Neural progenitor cell (in vitro differentiated cells): ENCODE measurements at regions not wholly inside any gene's neighbourhood (a gene's known extent, or its start where the extent isn't known, plus 50 kb on each side); places are given as distances from the start of the nearest gene placed in this dataset.

Experiments
- DNase-seq: peaks from one replicate; pipeline ENCODE4 v3.0.0-alpha.2; 2016; ENCODE audit warnings: low spot score
- H2AFZ ChIP-seq: fragments of 200-600 bp; sonication (generic); replicated peaks from 2 replicates; pipeline ENCODE4 v1.6.1; 2016; ENCODE audit warnings: antibody characterized with exemption
- H3F3A ChIP-seq: fragments of 200-600 bp; sonication (generic); 2 replicates; pipeline ENCODE4 v1.6.1; 2016; ENCODE audit warnings: antibody characterized with exemption, low read depth
- H3K27ac ChIP-seq: fragments of 200-600 bp; sonication (generic); 2 replicates; pipeline ENCODE4 v1.5.1; 2016; ENCODE audit warnings: mild to moderate bottlenecking
- H3K27me3 ChIP-seq: fragments of 200-600 bp; sonication (generic); 2 replicates; pipeline ENCODE4 v1.6.1; 2016; ENCODE audit warnings: mild to moderate bottlenecking, moderate library complexity
- H3K36me3 ChIP-seq: fragments of 200-600 bp; sonication (generic); 2 replicates; pipeline ENCODE4 v1.5.1; 2016
- H3K4me1 ChIP-seq: fragments of 200-600 bp; sonication (generic); 2 replicates; pipeline ENCODE4 v1.6.1; 2016; ENCODE audit warnings: mixed run types
- H3K4me2 ChIP-seq: fragments of 200-600 bp; sonication (generic); 2 replicates; pipeline ENCODE4 v1.6.1; 2016
- H3K4me3 ChIP-seq: fragments of 200-600 bp; sonication (generic); 2 replicates; pipeline ENCODE4 v1.5.1; 2016
- H3K79me2 ChIP-seq: fragments of 200-600 bp; sonication (generic); 2 replicates; pipeline ENCODE4 v1.6.1; 2016; ENCODE audit warnings: low read depth
- H3K9ac ChIP-seq: fragments of 200-600 bp; sonication (generic); 2 replicates; pipeline ENCODE4 v1.6.1; 2016
- H3K9me3 ChIP-seq: fragments of 200-600 bp; sonication (generic); 2 replicates; pipeline ENCODE4 v1.5.1; 2016; ENCODE audit warnings: low read depth
- H4K20me1 ChIP-seq: fragments of 200-600 bp; sonication (generic); 2 replicates; pipeline ENCODE4 v1.6.1; 2016; ENCODE audit warnings: low read depth
- H3K27ac Mint-ChIP-seq: 3 replicates; pipeline ENCODE4 v1.8.0; 2021; ENCODE audit warnings: mixed read lengths
- H3K27me3 Mint-ChIP-seq: 2 replicates; pipeline ENCODE4 v1.8.0; 2022; ENCODE audit warnings: low read depth, mild to moderate bottlenecking, inconsistent platforms, moderate library complexity, mixed read lengths; ENCODE audit not compliant: insufficient read depth
- H3K36me3 Mint-ChIP-seq: 3 replicates; pipeline ENCODE4 v1.8.0; 2021; ENCODE audit warnings: mixed read lengths
- H3K4me1 Mint-ChIP-seq: 3 replicates; pipeline ENCODE4 v1.8.0; 2021; ENCODE audit warnings: mixed read lengths
- H3K4me3 Mint-ChIP-seq: 3 replicates; pipeline ENCODE4 v1.8.0; 2021; ENCODE audit warnings: mild to moderate bottlenecking, moderate library complexity, mixed read lengths
- H3K9me3 Mint-ChIP-seq: 3 replicates; pipeline ENCODE4 v1.8.0; 2020; ENCODE audit warnings: mixed read lengths
- CTCF ChIP-seq: fragments of 200-600 bp; sonication (generic); IDR thresholded peaks from 2 replicates; pipeline ENCODE4 v1.5.1; 2017; ENCODE audit warnings: antibody characterized with exemption, mild to moderate bottlenecking
- EZH2 ChIP-seq: fragments of 200-600 bp; sonication (generic); IDR thresholded peaks from 2 replicates; pipeline ENCODE4 v1.6.1; 2017; ENCODE audit warnings: antibody characterized with exemption, mild to moderate bottlenecking, moderate library complexity
- EZH2phosphoT487 ChIP-seq: fragments of 200-600 bp; sonication (generic); IDR thresholded peaks from 2 replicates; pipeline ENCODE4 v1.6.1; 2017; ENCODE audit warnings: antibody characterized with exemption

DNA sequence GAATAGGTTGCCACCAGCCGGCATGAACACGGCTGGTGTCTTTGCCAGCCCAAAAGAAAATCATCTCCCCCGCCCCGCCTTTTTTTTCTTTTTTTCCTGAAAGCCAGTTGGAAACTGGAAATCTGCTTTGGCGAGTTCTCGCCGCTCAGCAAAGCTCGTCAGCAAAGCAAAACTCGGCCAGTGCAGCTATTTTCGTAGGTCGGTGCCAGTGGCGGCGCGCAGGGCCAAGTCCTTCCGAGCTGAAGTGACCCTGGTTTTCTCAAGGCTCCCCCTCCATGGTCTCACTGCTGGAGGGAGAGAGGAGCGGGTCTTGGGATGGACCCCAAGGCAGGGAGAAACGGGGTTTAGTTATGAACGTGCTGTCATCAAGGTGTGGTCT is 248.4 kb upstream of the RTL1 start:
- H3K4me3 Mint-ChIP-seq, result no peak overlapping the region
- Histone ChIP-seq H4K20me1 (no peaks in the 10 kb centered on the region), H3K4me2 (no peak overlapping the region), H3K9me3 (no peaks in the 10 kb centered on the region), H3F3A (peaks cover 5% of the 10 kb centered on the region), H3K4me1 (peaks cover 18% of the 10 kb centered on the region), H3K9ac (no peak overlapping the region), H3K36me3 (no peaks in the 10 kb centered on the region), H3K27me3 (no peaks in the 10 kb centered on the region), H3K4me3 (no peak overlapping the region), H3K79me2 (no peaks in the 10 kb centered on the region), H2AFZ (no peak overlapping the region), H3K27ac (no peak overlapping the region)
- peaks cover 14% of the 10 kb centered on the region for H3K4me1 Mint-ChIP-seq
- no peak overlapping the region for H3K27ac Mint-ChIP-seq
- DNase-seq, result no peak
- peaks cover 26% of the 10 kb centered on the region for H3K9me3 Mint-ChIP-seq
- TF ChIP-seq CTCF, result no peak
- TF ChIP-seq EZH2phosphoT487, result no peak
- no peak for TF ChIP-seq EZH2
- H3K36me3 Mint-ChIP-seq, result peaks cover 3% of the 10 kb centered on the region
- H3K27me3 Mint-ChIP-seq, result peaks cover 3% of the 10 kb centered on the region

DNA sequence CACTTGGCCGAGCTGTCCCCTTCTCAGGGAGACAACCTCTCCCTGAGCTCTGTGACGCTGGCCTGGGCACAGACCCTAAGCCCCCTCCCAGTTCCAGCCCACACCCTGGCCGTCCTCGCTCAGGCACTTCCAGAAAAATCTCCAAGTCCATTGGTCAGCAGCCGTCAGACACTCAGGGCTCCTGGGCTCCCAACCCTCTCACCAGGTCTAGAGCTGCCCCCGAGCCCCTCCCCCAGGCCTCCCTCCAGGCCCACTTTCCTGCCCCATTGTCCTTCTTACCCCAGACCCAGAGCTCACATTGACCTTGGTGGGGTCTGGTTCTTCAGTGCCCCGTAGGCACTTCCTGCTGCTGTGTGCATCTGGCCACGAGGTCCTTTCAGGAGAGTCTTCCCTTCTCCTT is 249.3 kb upstream of the RTL1 start:
- H2AFZ ChIP-seq, result no peak overlapping the region
- H3K4me3 Mint-ChIP-seq, result no peak overlapping the region
- H3K79me2 ChIP-seq, result no peaks in the 10 kb centered on the region
- H3K9ac ChIP-seq, result no peak overlapping the region
- H3K4me1 Mint-ChIP-seq, result peaks cover 14% of the 10 kb centered on the region
- H3K9me3 Mint-ChIP-seq, result peaks cover 17% of the 10 kb centered on the region
- H3K9me3 ChIP-seq, result no peaks in the 10 kb centered on the region
- peaks cover 3% of the 10 kb centered on the region for H3K27me3 Mint-ChIP-seq
- no peak for DNase-seq
- H3K4me3 ChIP-seq, result no peak overlapping the region
- H3K4me1 ChIP-seq, result peaks cover 18% of the 10 kb centered on the region
- H3F3A ChIP-seq, result peaks cover 5% of the 10 kb centered on the region
- H3K27ac Mint-ChIP-seq, result no peak overlapping the region
- peaks cover 2% of the 10 kb centered on the region for H3K36me3 Mint-ChIP-seq
- TF ChIP-seq EZH2, result no peak
- TF ChIP-seq EZH2phosphoT487, result no peak
- no peak for TF ChIP-seq CTCF
- no peak overlapping the region for H3K27ac ChIP-seq
- no peak overlapping the region for H3K4me2 ChIP-seq
- no peaks in the 10 kb centered on the region for H3K36me3 ChIP-seq
- H4K20me1 ChIP-seq, result no peaks in the 10 kb centered on the region
- no peaks in the 10 kb centered on the region for H3K27me3 ChIP-seq

DNA sequence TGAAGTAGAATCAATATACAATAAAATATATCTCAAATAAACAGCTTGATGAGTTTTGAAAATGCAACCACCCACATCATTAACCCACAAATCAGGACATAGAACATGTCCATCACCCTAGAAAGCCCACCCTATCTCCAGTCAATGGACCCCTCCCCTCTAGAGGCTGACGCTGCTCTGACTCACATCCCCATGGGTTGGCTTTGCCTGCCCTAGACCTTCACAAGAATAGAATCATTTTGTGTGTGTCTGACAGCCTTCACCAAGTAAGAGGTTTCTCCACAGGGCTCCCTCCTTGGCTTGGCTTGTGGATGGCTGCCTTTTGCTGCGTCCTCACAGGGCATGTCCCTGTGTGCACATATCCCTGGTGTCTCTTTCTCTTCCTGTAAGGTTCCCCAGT is 250.2 kb upstream of the RTL1 start:
- no peaks in the 10 kb centered on the region for H3K27me3 ChIP-seq
- no peak for TF ChIP-seq EZH2phosphoT487
- TF ChIP-seq EZH2, result no peak
- no peak for TF ChIP-seq CTCF
- Mint-ChIP-seq H3K4me3 (no peak overlapping the region), H3K27me3 (peaks cover 3% of the 10 kb centered on the region), H3K36me3 (no peaks in the 10 kb centered on the region), H3K27ac (no peak overlapping the region), H3K4me1 (peaks cover 11% of the 10 kb centered on the region), H3K9me3 (peaks cover 12% of the 10 kb centered on the region)
- no peak overlapping the region for H2AFZ ChIP-seq
- no peaks in the 10 kb centered on the region for H3K79me2 ChIP-seq
- no peaks in the 10 kb centered on the region for H3K9me3 ChIP-seq
- peaks cover 5% of the 10 kb centered on the region for H3F3A ChIP-seq
- peaks cover 18% of the 10 kb centered on the region for H3K4me1 ChIP-seq
- no peak overlapping the region for H3K4me3 ChIP-seq
- H3K27ac ChIP-seq, result no peak overlapping the region
- no peak for DNase-seq
- no peaks in the 10 kb centered on the region for H3K36me3 ChIP-seq
- H4K20me1 ChIP-seq, result no peaks in the 10 kb centered on the region
- H3K4me2 ChIP-seq, result no peak overlapping the region
- no peak overlapping the region for H3K9ac ChIP-seq

GRCh38 chr14:101155575-101155974 is 252.1 kb upstream of the RTL1 start:
- no peak overlapping the region for H3K4me3 Mint-ChIP-seq
- no peak overlapping the region for H3K27ac Mint-ChIP-seq
- Histone ChIP-seq H3K27ac (no peak overlapping the region), H3K4me3 (no peak overlapping the region), H3K9me3 (no peaks in the 10 kb centered on the region), H3K4me2 (no peak overlapping the region), H3F3A (no peaks in the 10 kb centered on the region), H4K20me1 (no peaks in the 10 kb centered on the region), H3K4me1 (peaks cover 5% of the 10 kb centered on the region), H3K9ac (no peak overlapping the region), H3K27me3 (no peaks in the 10 kb centered on the region), H3K36me3 (no peaks in the 10 kb centered on the region), H2AFZ (no peak overlapping the region), H3K79me2 (no peaks in the 10 kb centered on the region)
- H3K27me3 Mint-ChIP-seq, result peaks cover 3% of the 10 kb centered on the region
- no peak for DNase-seq
- peaks cover 4% of the 10 kb centered on the region for H3K4me1 Mint-ChIP-seq
- no peaks in the 10 kb centered on the region for H3K36me3 Mint-ChIP-seq
- peaks cover 12% of the 10 kb centered on the region for H3K9me3 Mint-ChIP-seq
- TF ChIP-seq EZH2 (no peak), EZH2phosphoT487 (no peak), CTCF (no peak)
